ENCODE measurements at regions not wholly inside any gene's neighbourhood (a gene's known extent, or its start where the extent isn't known, plus 50 kb on each side); places are given as distances from the start of the nearest gene placed in this dataset.

GRCh38 chr9:73805111-73805510 lies 653.4 kb downstream of the ANXA1 start:
- DNase-seq (no peak), ATAC-seq (ENCODE audit: low FRiP score in 2 of 2) (no peak)
- TF ChIP-seq POLR2A (IDR thresholded peaks at IDR 0.05): no peak
- TF ChIP-seq EP300 (IDR thresholded peaks at IDR 0.05): no peak
- TF ChIP-seq, protein P1, sequence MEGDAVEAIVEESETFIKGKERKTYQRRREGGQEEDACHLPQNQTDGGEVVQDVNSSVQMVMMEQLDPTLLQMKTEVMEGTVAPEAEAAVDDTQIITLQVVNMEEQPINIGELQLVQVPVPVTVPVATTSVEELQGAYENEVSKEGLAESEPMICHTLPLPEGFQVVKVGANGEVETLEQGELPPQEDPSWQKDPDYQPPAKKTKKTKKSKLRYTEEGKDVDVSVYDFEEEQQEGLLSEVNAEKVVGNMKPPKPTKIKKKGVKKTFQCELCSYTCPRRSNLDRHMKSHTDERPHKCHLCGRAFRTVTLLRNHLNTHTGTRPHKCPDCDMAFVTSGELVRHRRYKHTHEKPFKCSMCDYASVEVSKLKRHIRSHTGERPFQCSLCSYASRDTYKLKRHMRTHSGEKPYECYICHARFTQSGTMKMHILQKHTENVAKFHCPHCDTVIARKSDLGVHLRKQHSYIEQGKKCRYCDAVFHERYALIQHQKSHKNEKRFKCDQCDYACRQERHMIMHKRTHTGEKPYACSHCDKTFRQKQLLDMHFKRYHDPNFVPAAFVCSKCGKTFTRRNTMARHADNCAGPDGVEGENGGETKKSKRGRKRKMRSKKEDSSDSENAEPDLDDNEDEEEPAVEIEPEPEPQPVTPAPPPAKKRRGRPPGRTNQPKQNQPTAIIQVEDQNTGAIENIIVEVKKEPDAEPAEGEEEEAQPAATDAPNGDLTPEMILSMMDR (IDR thresholded peaks at IDR 0.05): no peak
- no peak for TF ChIP-seq POLR2AphosphoS5 (IDR thresholded peaks at IDR 0.05)
- H3K27me3 ChIP-seq: no peaks in the 10 kb centered on the region
- H3K27ac ChIP-seq: no peak overlapping the region
- no peaks in the 10 kb centered on the region for H3K4me1 ChIP-seq
- WGBS, 2 donors: 49 to 54% methylated on average over 2 of the region's 2 CpGs
- no peaks in the 10 kb centered on the region for H3K9me3 ChIP-seq
- no peak overlapping the region for H3K4me3 ChIP-seq
- no peaks in the 10 kb centered on the region for H3K36me3 ChIP-seq

DNA sequence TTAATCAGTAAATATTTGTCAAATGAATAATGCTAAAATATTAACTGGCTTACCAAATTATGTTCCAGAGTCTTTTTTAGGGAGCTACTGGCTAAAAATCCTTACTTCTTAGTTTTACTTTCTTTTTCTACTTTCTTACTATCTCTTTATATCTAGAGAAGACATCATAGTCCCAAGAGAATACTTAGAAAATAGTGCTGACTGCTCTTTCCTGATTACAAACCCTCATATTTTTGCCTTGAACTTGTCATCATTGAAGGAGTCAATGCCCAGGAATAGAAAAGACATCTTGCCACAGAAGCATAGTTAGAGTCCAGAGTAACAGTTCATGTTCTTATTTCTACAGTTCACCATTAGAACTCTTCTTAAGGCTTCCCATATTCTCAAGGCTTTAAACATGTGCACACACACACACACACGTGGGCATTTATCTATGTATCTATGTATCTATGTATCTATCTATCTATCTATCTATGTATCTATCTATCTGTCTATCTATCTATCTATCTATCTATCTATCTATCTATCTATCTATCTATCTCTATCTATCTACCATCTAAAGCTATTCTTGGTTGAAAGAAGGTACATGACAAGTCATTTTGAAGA lies 654.3 kb downstream of the ANXA1 start:
- DNase-seq (no peak), ATAC-seq (ENCODE audit: low FRiP score in 2 of 2) (no peak)
- Histone ChIP-seq H3K4me3 (no peak overlapping the region), H3K4me1 (no peaks in the 10 kb centered on the region), H3K9me3 (no peaks in the 10 kb centered on the region), H3K27ac (no peak overlapping the region), H3K27me3 (no peaks in the 10 kb centered on the region), H3K36me3 (no peaks in the 10 kb centered on the region)
- 64 to 70% methylated on average over 1 of the region's 1 CpG for WGBS, 2 donors
- TF ChIP-seq, protein P1 (IDR thresholded peaks at IDR 0.05): no peak
- TF ChIP-seq EP300 (IDR thresholded peaks at IDR 0.05) (no peak), POLR2A (IDR thresholded peaks at IDR 0.05) (no peak), POLR2AphosphoS5 (IDR thresholded peaks at IDR 0.05) (no peak)

- no peaks in the 10 kb centered on the region for H3K9me3 ChIP-seq
- no peak overlapping the region for H3K4me3 ChIP-seq
- WGBS, 2 donors: 44 to 57% methylated on average over 2 of the region's 2 CpGs
- TF ChIP-seq POLR2AphosphoS5 (IDR thresholded peaks at IDR 0.05): no peak
- no peak for TF ChIP-seq EP300 (IDR thresholded peaks at IDR 0.05)
- TF ChIP-seq, protein P1 (IDR thresholded peaks at IDR 0.05): no peak
- no peak for TF ChIP-seq POLR2A (IDR thresholded peaks at IDR 0.05)
- H3K4me1 ChIP-seq: no peaks in the 10 kb centered on the region
- DNase-seq: no peak
- no peak for ATAC-seq (ENCODE audit: low FRiP score in 2 of 2)
- H3K36me3 ChIP-seq: no peaks in the 10 kb centered on the region
- H3K27ac ChIP-seq: no peak overlapping the region
- no peaks in the 10 kb centered on the region for H3K27me3 ChIP-seq
These were observed 655.2 kb downstream of the ANXA1 start for GRCh38 chr9:73806876-73807275.

DNA sequence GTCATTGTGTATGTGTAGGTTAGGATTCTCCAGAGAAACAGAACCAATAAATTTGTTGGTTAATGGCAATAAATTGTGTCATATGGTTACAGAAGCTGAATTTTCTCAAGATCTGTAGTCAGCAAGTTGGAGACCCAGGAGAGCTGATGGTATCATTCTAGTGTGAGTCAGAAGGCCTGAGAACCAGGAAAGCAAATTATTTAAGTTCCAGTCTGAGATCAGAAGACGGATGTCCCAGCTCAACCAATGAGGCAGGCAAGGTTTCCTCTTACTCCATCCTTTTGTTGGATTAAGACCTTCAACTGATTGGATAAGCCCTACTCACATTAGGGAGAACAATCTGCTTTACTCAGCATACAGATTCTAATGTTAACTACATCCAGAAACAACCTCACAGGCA lies 656.3 kb downstream of the ANXA1 start:
- 73 to 82% methylated on average over 1 of the region's 1 CpG for WGBS, 2 donors
- no peaks in the 10 kb centered on the region for H3K9me3 ChIP-seq
- TF ChIP-seq, protein P1 (IDR thresholded peaks at IDR 0.05): no peak
- TF ChIP-seq EP300 (IDR thresholded peaks at IDR 0.05) (no peak), POLR2A (IDR thresholded peaks at IDR 0.05) (no peak), POLR2AphosphoS5 (IDR thresholded peaks at IDR 0.05) (no peak)
- ATAC-seq (ENCODE audit: low FRiP score in 2 of 2) (no peak), DNase-seq (no peak)
- no peak overlapping the region for H3K27ac ChIP-seq
- no peaks in the 10 kb centered on the region for H3K36me3 ChIP-seq
- no peaks in the 10 kb centered on the region for H3K27me3 ChIP-seq
- H3K4me3 ChIP-seq: no peak overlapping the region
- no peaks in the 10 kb centered on the region for H3K4me1 ChIP-seq

DNA sequence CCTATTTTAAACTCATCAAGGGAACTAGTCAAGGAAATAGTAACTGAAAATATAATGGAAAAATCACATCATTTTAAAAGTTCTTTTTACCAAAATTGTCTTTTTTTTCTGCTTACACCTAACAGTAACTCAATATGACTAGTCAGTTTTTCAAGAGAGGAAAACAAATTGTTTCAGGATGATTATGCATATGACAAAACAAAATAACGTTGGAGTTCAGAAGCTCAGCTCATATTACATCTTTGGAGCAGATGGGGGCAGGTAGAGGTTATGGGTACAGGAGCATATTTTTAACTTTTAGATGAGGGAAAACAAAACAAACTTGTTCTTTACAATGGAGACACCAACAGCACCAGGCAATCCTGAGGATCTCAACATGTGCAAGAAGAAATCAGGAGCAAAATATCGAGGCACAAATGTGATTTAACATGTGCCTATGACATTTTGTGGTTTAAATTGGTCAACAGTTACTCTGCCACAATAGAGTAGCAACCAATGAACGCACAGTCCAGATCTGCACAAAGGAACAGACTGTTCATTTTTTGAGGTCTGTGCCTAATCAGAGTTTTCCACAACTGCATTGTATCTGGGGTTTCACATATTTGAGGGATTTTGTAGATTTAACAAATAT lies 659.0 kb downstream of the ANXA1 start:
- DNase-seq (no peak), ATAC-seq (ENCODE audit: low FRiP score in 2 of 2) (no peak)
- TF ChIP-seq EP300 (IDR thresholded peaks at IDR 0.05): no peak
- TF ChIP-seq, protein P1 (IDR thresholded peaks at IDR 0.05): no peak
- no peak for TF ChIP-seq POLR2AphosphoS5 (IDR thresholded peaks at IDR 0.05)
- TF ChIP-seq POLR2A (IDR thresholded peaks at IDR 0.05): no peak
- 47 to 61% methylated on average over 3 of the region's 3 CpGs for WGBS, 2 donors
- Histone ChIP-seq H3K9me3 (no peaks in the 10 kb centered on the region), H3K27me3 (no peaks in the 10 kb centered on the region), H3K4me3 (no peak overlapping the region), H3K27ac (no peak overlapping the region), H3K36me3 (no peaks in the 10 kb centered on the region), H3K4me1 (no peaks in the 10 kb centered on the region)

Data from upper lobe of left lung (tissue), 6 donors.